Smooth muscle cell (in vitro differentiated cells): ENCODE measurements at regions not wholly inside any gene's neighbourhood (a gene's known extent, or its start where the extent isn't known, plus 50 kb on each side); places are given as distances from the start of the nearest gene placed in this dataset.

Source experiments
- DNase-seq: peaks from one replicate; lab custom pipeline; 2025; ENCODE audit not compliant: unreplicated experiment; lab: John Stamatoyannopoulos, UW
- H2AFZ ChIP-seq: fragments of 200-600 bp; sonication (generic); 2 replicates; pipeline ENCODE4 v1.6.0; 2016; ENCODE audit warnings: antibody characterized with exemption, low read depth, mild to moderate bottlenecking
- H3F3A ChIP-seq: fragments of 200-600 bp; sonication (generic); 2 replicates; pipeline ENCODE4 v1.6.0; 2017; ENCODE audit warnings: antibody characterized with exemption, low read depth
- H3K27ac ChIP-seq: fragments of 200-600 bp; sonication (generic); 2 replicates; pipeline ENCODE4 v1.5.1; 2016; ENCODE audit warnings: low read depth, mild to moderate bottlenecking
- H3K27me3 ChIP-seq: fragments of 200-600 bp; sonication (generic); 2 replicates; pipeline ENCODE4 v1.6.1; 2016; ENCODE audit warnings: low read depth, mild to moderate bottlenecking
- H3K36me3 ChIP-seq: fragments of 200-600 bp; sonication (generic); 2 replicates; pipeline ENCODE4 v1.5.1; 2016; ENCODE audit warnings: low read depth
- H3K4me1 ChIP-seq: fragments of 200-600 bp; sonication (generic); 2 replicates; pipeline ENCODE4 v1.5.1; 2016; ENCODE audit warnings: low read depth
- H3K4me2 ChIP-seq: fragments of 200-600 bp; sonication (generic); 2 replicates; pipeline ENCODE4 v1.6.0; 2016; ENCODE audit warnings: mild to moderate bottlenecking
- H3K4me3 ChIP-seq: fragments of 200-600 bp; sonication (generic); 2 replicates; pipeline ENCODE4 v1.5.1; 2016; ENCODE audit warnings: mild to moderate bottlenecking
- H3K79me2 ChIP-seq: fragments of 200-600 bp; sonication (generic); 2 replicates; pipeline ENCODE4 v1.6.0; 2016; ENCODE audit warnings: low read depth, mild to moderate bottlenecking
- H3K9ac ChIP-seq: fragments of 200-600 bp; sonication (generic); 2 replicates; pipeline ENCODE4 v1.6.0; 2016; ENCODE audit warnings: low read depth
- H3K9me3 ChIP-seq: fragments of 200-600 bp; sonication (generic); replicated peaks from 2 replicates; pipeline ENCODE4 v1.5.1; 2016; ENCODE audit warnings: low read depth
- H4K20me1 ChIP-seq: fragments of 200-600 bp; sonication (generic); 2 replicates; pipeline ENCODE4 v1.6.0; 2016; ENCODE audit warnings: low read depth
- CTCF ChIP-seq: fragments of 200-600 bp; sonication (generic); IDR thresholded peaks from 2 replicates; pipeline ENCODE4 v1.5.1; 2017; ENCODE audit warnings: borderline replicate concordance, mild to moderate bottlenecking, antibody characterized with exemption; ENCODE audit not compliant: insufficient read depth, poor library complexity, severe bottlenecking
- WGBS: methylation state at CpG from one replicate; pipeline ENCODE4 v1.1.7; 2016; ENCODE audit warnings: low lambda C conversion rate; 5-methylcytosine and 5-hydroxymethylcytosine counted together

- Histone ChIP-seq H2AFZ (no peak overlapping the region), H3K36me3 (no peaks in the 10 kb centered on the region), H3K4me3 (no peak overlapping the region), H3K9ac (no peak overlapping the region), H3K79me2 (no peaks in the 10 kb centered on the region), H3K4me1 (no peaks in the 10 kb centered on the region), H3K4me2 (no peak overlapping the region), H3K27ac (no peak overlapping the region), H3K9me3 (no peaks in the 10 kb centered on the region), H4K20me1 (no peaks in the 10 kb centered on the region), H3F3A (no peaks in the 10 kb centered on the region), H3K27me3 (no peaks in the 10 kb centered on the region)
- TF ChIP-seq CTCF, result no peak
- DNase-seq, result no peak
- 86% methylated on average over 4 of the region's 4 CpGs for WGBS
Measured at GRCh38 chr9:118631956-118632355, 737.3 kb downstream of the BRINP1 start.

GRCh38 chr9:118635416-118635815, 733.8 kb downstream of the BRINP1 start:
- Histone ChIP-seq H3K27me3 (no peaks in the 10 kb centered on the region), H3K4me3 (no peak overlapping the region), H3K4me1 (no peaks in the 10 kb centered on the region), H4K20me1 (no peaks in the 10 kb centered on the region), H3K27ac (no peak overlapping the region), H3K36me3 (no peaks in the 10 kb centered on the region), H3F3A (no peaks in the 10 kb centered on the region), H3K9ac (no peak overlapping the region), H3K4me2 (no peak overlapping the region), H3K9me3 (peaks cover 8% of the 10 kb centered on the region), H2AFZ (no peak overlapping the region), H3K79me2 (no peaks in the 10 kb centered on the region)
- WGBS, result 57% methylated on average over 3 of the region's 3 CpGs
- no peak for TF ChIP-seq CTCF
- no peak for DNase-seq

- no peaks in the 10 kb centered on the region for H3K79me2 ChIP-seq
- no peak overlapping the region for H3K9ac ChIP-seq
Measured at GRCh38 chr9:118637681-118638080, 731.6 kb downstream of the BRINP1 start.

More at GRCh38 chr9:118637681-118638080, 731.6 kb downstream of the BRINP1 start:
- no peak overlapping the region for H3K4me3 ChIP-seq
- no peak for TF ChIP-seq CTCF
- no peaks in the 10 kb centered on the region for H3F3A ChIP-seq
- no peak overlapping the region for H3K27ac ChIP-seq
- H3K9me3 ChIP-seq, result peaks cover 8% of the 10 kb centered on the region
- H4K20me1 ChIP-seq, result no peaks in the 10 kb centered on the region
- no peaks in the 10 kb centered on the region for H3K27me3 ChIP-seq
- no peak overlapping the region for H2AFZ ChIP-seq
- no peak overlapping the region for H3K4me2 ChIP-seq
- H3K4me1 ChIP-seq, result no peaks in the 10 kb centered on the region
- no peak for DNase-seq
- WGBS, result 100% methylated on average over 2 of the region's 2 CpGs
- H3K36me3 ChIP-seq, result no peaks in the 10 kb centered on the region
